Fibroblast of lung (primary cell): ENCODE measurements at regions not wholly inside any gene's neighbourhood (a gene's known extent, or its start where the extent isn't known, plus 50 kb on each side); places are given as distances from the start of the nearest gene placed in this dataset.

Source experiments
- CTCF ChIP-seq, 2 donors: IDR thresholded peaks in 1 of 2; conservative IDR thresholded peaks in 1 of 2; 1 replicate in 1 of 2; 2 replicates in 1 of 2; pipeline ENCODE4 v1.5.1; 2011 to 2012; ENCODE audit warnings: low read length in 2 of 2, control low read depth in 1 of 2, inconsistent platforms in 1 of 2, low read depth in 1 of 2, mild to moderate bottlenecking in 1 of 2
- EZH2 ChIP-seq: IDR thresholded peaks from 2 replicates; pipeline ENCODE4 v1.5.1; 2012; ENCODE audit warnings: low read length, control low read depth, mild to moderate bottlenecking; ENCODE audit errors: missing control alignments

- TF ChIP-seq CTCF (conservative IDR thresholded peaks at IDR 0.05 in 1 of 2, IDR thresholded peaks at IDR 0.05 in 1 of 2; ENCODE audit: low read depth in 1 of 2, low read length in 2 of 2) (no peak), EZH2 (no peak)
Observed at GRCh38 chr6:97864826-97865225, 581.8 kb upstream of the MMS22L start.
